ENCODE measurements at regions not wholly inside any gene's neighbourhood (a gene's known extent, or its start where the extent isn't known, plus 50 kb on each side); places are given as distances from the start of the nearest gene placed in this dataset.

- DNase-seq: no peak
These were observed 178.0 kb downstream of the PRDM2 start for GRCh38 chr1:13878021-13878420.

DNA sequence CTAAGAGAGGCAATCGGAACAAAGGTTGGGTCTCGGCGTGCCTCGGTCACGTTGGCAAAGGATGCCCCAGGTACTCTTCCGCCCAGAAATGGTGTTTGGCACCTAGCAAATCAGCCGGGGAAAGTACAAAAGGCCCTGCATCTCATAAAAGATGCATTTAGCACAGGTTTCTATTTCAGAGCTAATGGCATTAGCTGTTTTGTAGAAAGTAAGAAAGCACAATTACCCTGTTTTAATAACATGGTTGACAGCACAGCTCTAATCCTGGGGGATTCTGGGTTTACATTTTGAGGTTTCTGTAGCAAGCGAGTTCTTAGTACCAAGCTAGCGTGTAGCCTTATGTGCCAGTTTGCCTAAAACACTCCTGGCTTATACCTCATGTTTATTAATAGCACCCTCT lies 178.5 kb downstream of the PRDM2 start:
- DNase-seq: no peak

- DNase-seq: no peak
These were observed 181.5 kb downstream of the PRDM2 start for GRCh38 chr1:13881385-13882088.

DNA sequence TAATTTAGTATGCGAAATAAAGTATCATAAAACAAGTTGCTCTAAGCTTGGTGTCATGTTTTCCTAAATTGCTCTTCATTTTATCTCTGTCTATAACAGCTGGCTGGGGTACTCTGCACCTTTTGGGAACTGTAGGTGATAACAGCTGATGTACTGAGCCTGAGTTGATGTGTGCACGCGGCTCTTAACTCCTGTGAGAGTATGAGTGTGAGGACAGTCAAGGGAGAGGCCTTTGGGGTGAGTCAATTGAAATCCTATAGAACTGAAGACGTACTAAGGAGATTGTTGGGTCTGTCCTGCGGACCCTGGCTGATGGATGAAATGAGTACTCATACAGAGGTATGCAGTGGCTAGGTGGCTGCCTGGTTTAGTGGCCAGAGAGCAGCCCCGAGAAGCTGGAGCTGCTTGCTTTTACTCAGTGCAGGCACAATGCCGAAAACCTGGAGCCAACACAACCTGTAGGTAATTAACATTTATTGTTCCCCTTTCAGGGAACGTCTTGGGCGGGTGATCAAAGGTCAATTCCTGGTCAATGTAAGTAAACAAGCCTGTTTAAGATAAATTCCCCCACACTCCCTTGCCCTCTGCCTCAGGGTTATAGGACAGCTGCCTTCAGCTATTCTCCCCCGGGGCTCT lies 188.5 kb downstream of the PRDM2 start:
- no peak for DNase-seq

GRCh38 chr1:13889495-13889894 lies 189.5 kb downstream of the PRDM2 start:
- no peak for DNase-seq

DNA sequence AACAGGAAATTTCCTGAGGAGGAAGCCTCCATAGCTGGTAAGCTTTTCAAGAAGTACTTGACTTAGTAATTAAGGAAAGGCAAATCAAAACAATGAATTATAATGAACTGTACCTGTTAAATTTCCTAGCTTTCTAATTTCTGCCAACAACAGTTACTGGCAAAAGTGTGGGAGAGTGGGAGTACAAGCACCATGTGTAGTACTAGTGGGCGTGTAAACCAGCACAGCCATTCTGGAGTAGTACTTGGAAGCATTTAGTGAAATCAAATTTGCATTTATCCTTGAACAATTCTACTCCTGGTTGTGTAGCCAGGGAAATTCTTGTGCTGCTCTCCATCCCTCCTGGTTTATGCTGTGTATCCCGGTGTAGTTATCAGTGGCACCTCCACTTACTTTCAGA lies 190.8 kb downstream of the PRDM2 start:
- DNase-seq: no peak

- DNase-seq: no peak
These were observed 192.2 kb downstream of the PRDM2 start for GRCh38 chr1:13892198-13892597.

- no peak for DNase-seq
These were observed 192.8 kb downstream of the PRDM2 start for GRCh38 chr1:13892671-13893325.

GRCh38 chr1:13893409-13893821 lies 193.4 kb downstream of the PRDM2 start:
- no peak for DNase-seq

DNA sequence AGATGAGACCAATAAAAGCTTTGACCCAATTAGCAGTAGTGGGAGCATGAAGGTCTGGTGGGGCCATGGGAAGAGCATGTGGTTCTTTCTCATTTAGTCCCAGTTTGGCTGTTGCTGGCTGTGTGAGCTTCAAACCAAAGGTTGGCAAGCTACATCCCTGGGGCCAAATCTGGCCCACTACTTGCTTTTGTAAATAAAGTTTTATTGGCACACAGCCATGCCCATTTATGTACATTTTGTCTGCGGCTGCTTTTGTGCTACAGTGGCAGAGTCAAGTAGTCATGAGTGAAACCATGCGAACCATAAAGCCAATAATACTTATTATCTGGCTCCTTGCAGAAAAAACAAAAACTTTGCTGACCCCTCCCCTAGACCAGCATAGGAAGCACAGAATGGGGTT lies 196.9 kb downstream of the PRDM2 start:
- DNase-seq: no peak

GRCh38 chr1:13898406-13898805 lies 198.4 kb downstream of the PRDM2 start:
- no peak for DNase-seq

GRCh38 chr1:13899856-13900255 lies 199.9 kb downstream of the PRDM2 start:
- no peak for DNase-seq

GRCh38 chr1:13900583-13900982 lies 200.6 kb downstream of the PRDM2 start:
- no peak for DNase-seq

DNA sequence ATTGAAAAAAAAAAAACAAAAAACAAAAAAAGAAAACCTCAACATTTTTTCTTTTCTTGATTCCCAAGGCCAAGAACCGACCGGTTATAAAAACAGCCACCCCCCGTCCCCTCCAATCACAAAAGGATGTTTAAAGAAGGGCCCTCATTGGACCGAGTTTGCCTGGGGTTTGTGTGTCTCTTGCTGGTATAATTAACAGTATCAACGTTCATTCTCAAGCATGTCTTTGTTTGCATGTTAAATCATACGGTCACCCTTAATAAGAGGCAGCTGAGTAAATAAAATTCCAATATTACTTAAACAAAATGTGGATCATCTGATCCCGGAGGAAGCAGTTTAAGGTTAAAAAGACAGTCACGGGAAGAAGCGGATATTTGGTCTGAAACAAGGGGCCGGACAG lies 201.1 kb downstream of the PRDM2 start:
- no peak for DNase-seq

DNA sequence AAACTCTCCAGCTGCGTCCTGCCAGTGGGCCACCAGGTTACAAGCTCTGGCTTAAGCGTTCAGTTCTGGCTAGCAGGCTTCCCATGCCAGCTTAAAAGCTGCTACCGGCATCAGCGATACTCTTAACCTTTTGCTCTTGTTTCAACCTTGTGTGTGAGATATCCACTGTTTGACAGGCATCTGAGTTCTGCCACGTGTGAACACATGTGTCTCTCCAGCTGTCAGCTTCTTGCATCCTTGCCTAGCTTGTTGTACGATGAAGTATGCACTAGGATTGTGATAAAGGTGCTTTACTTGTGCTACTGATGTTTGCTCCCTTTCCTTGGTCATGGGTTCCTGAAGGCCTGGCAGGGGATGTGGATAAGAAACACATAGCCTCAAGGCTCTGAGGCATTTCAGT lies 201.6 kb downstream of the PRDM2 start:
- no peak for DNase-seq

DNA sequence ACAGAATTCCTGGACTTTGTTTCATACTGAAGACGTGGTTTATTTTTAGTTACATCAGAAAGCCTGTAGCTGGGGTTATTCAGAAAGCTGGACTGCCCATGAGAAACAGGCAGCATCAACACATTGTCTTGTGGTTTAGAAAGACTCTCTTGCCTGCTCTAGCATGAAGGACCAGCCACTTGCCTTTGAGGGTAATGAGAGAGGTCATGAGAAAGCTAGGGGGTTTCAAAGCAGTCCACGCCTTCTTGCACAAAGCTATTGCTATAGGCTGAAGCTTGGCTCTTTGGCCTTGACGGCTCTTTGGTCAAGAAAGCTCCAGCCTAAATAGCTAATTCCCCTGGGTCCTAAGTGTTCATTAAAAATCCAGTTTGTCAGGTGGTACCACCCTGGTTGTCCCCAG lies 208.1 kb downstream of the PRDM2 start:
- no peak for DNase-seq

- no peak for DNase-seq
These were observed 212.0 kb downstream of the PRDM2 start for GRCh38 chr1:13911697-13912619.

- DNase-seq: no peak
These were observed 213.4 kb downstream of the PRDM2 start for GRCh38 chr1:13913396-13913795.

DNA sequence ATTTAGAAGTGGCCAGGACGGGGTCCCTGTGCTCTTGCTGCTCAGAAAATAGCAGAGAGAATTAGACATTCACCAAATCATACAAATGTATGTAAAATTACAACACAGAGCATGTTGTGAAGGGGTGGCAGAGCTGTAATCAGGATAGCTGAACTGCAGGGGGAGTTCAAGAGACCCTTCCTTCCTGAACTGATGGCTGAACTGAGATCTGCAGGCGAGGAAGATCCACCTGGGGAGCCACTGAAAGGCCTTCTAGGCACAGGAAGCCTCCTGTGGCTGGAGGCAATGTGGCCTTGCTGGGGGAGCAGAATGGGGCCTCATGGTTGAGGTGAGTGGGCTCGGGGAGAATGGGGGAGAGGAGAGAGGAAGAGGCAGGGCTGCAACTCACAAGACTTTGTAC lies 216.5 kb downstream of the PRDM2 start:
- DNase-seq: no peak

GRCh38 chr1:13917607-13918006 lies 217.6 kb downstream of the PRDM2 start:
- DNase-seq: no peak

- DNase-seq: no peak
These were observed 218.9 kb downstream of the PRDM2 start for GRCh38 chr1:13918862-13919261.

DNA sequence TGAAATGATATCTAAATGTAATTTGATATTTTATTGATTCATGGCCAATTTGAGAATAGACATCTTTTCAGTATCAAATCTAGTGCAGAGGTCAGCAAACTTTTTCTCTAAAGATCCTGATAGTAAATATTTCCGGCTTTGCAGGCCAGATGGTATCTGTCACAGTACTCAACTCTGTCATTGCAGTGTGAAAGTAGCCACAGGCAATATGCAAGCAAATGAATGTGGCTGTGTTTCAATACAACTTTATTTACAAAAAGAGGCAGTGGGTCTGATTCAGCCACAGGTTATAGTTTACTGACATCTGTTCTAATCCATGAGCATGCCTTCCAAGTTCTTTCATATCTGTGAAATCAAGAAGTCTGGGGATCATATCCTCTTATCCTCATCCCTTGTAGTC lies 221.2 kb downstream of the PRDM2 start:
- DNase-seq: no peak

DNA sequence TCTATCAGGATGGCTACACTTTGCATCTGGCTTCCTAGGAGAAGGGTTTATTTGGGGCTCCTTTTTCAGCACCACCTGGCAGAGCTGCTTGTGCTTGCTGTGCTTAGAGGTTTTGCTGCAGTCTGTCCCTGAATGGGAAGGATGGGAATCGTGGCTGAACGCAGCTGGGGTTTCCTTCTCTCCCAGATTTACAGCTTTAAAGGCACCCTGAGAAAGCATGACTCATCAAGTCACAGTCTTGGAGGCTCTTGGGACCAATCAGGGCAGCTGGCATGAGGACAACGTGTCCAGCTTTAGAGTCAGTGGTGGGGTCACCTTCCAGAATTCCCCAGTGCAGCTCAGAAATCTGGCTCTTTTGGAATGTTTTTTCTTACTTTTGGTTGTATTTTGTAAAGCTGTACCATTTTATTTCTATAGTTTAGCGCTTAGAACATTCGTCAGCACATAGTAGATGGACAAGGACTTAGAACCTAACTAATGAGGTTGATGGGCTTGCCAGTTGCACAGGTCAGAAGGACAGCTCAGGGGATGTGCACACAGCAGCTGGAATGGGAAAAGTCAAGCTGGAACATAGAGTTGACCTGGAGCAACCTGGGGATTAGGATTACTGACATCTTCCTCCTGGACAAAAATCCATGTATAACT lies 222.6 kb downstream of the PRDM2 start:
- no peak for DNase-seq

Data from GF-D8 (cell line).